Fibroblast of the aortic adventitia (primary cell): ENCODE measurements at regions not wholly inside any gene's neighbourhood (a gene's known extent, or its start where the extent isn't known, plus 50 kb on each side); places are given as distances from the start of the nearest gene placed in this dataset.

Experiments used
- DNase-seq: peaks from one replicate; pipeline ENCODE4 v3.0.0-alpha.2; 2010; ENCODE audit warnings: low read depth
- H3K4me3 ChIP-seq: 2 replicates; pipeline ENCODE4 v1.5.1; 2011; ENCODE audit warnings: low read depth, mild to moderate bottlenecking, control low read depth, low read length, moderate library complexity
- TF ChIP-seq, protein P1 (sequence below): IDR thresholded peaks from 2 replicates; pipeline ENCODE4 v1.5.1; 2011; ENCODE audit warnings: mild to moderate bottlenecking, low read length, control low read depth, inconsistent platforms; ENCODE audit not compliant: insufficient read depth

- TF ChIP-seq, protein P1, sequence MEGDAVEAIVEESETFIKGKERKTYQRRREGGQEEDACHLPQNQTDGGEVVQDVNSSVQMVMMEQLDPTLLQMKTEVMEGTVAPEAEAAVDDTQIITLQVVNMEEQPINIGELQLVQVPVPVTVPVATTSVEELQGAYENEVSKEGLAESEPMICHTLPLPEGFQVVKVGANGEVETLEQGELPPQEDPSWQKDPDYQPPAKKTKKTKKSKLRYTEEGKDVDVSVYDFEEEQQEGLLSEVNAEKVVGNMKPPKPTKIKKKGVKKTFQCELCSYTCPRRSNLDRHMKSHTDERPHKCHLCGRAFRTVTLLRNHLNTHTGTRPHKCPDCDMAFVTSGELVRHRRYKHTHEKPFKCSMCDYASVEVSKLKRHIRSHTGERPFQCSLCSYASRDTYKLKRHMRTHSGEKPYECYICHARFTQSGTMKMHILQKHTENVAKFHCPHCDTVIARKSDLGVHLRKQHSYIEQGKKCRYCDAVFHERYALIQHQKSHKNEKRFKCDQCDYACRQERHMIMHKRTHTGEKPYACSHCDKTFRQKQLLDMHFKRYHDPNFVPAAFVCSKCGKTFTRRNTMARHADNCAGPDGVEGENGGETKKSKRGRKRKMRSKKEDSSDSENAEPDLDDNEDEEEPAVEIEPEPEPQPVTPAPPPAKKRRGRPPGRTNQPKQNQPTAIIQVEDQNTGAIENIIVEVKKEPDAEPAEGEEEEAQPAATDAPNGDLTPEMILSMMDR: no peak
- no peak overlapping the region for H3K4me3 ChIP-seq
- no peak for DNase-seq
Observed at GRCh38 chr1:29883986-29884385, 647.7 kb downstream of the PTPRU start.

- no peak overlapping the region for H3K4me3 ChIP-seq
- DNase-seq: no peak
- TF ChIP-seq, protein P1: no peak
Observed at GRCh38 chr1:29883411-29883832, 647.1 kb downstream of the PTPRU start.

- no peak for DNase-seq
- H3K4me3 ChIP-seq: no peak overlapping the region
- TF ChIP-seq, protein P1: no peak
Observed at GRCh38 chr1:29880556-29880955, 644.2 kb downstream of the PTPRU start.

- TF ChIP-seq, protein P1: no peak
- DNase-seq: no peak
- no peak overlapping the region for H3K4me3 ChIP-seq
Observed at GRCh38 chr1:29879217-29879616, 642.9 kb downstream of the PTPRU start.

GRCh38 chr1:29878501-29878900 is 642.2 kb downstream of the PTPRU start:
- no peak for DNase-seq
- TF ChIP-seq, protein P1: no peak
- H3K4me3 ChIP-seq: no peak overlapping the region

GRCh38 chr1:29876902-29877301 is 640.6 kb downstream of the PTPRU start:
- TF ChIP-seq, protein P1: no peak
- no peak overlapping the region for H3K4me3 ChIP-seq
- DNase-seq: no peak

DNA sequence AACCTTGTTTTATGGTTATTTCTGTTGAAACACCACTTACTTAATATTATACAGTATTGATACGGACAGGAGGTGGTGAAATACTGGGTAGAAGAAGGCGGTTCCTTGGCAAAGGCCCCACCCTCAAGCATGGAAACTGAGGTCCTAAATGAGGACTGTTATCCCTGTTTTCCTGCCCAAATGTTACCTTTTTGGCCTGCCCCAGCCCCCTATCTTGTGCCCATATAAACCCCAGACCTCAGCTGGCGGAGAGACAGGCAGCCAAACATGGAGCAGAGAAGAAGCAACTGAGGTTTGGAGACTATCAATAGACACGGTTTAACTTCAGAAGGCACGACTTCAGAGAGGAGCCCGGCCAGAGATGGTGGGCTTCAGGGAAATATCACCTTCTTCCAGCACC is 640.1 kb downstream of the PTPRU start:
- H3K4me3 ChIP-seq: no peak overlapping the region
- no peak for DNase-seq
- TF ChIP-seq, protein P1: no peak
